KMS-11 (cell line): ENCODE measurements at regions not wholly inside any gene's neighbourhood (a gene's known extent, or its start where the extent isn't known, plus 50 kb on each side); places are given as distances from the start of the nearest gene placed in this dataset.

Experiments
- H2AFZ ChIP-seq: fragments of 200-600 bp; sonication (generic); 2 replicates; pipeline ENCODE4 v1.6.1; 2016; ENCODE audit warnings: antibody characterized with exemption, mixed run types, low read depth
- H3K27ac ChIP-seq: fragments of 200-600 bp; sonication (generic); 2 replicates; pipeline ENCODE4 v1.6.1; 2016; ENCODE audit warnings: mild to moderate bottlenecking, mixed run types
- H3K27me3 ChIP-seq: fragments of 200-600 bp; sonication (generic); 2 replicates; pipeline ENCODE4 v1.6.1; 2017; ENCODE audit warnings: mild to moderate bottlenecking, low read depth, mixed run types, moderate library complexity; ENCODE audit not compliant: insufficient read depth
- H3K36me3 ChIP-seq: fragments of 200-600 bp; sonication (generic); 2 replicates; pipeline ENCODE4 v1.6.1; 2017; ENCODE audit warnings: mild to moderate bottlenecking, mixed run types; ENCODE audit not compliant: insufficient read depth
- H3K4me1 ChIP-seq: fragments of 200-600 bp; sonication (generic); 2 replicates; pipeline ENCODE4 v1.6.1; 2016; ENCODE audit warnings: mild to moderate bottlenecking, low read depth, mixed run types; ENCODE audit not compliant: poor library complexity, severe bottlenecking
- H3K4me2 ChIP-seq: fragments of 200-600 bp; sonication (generic); 2 replicates; pipeline ENCODE4 v1.7.0; 2016; ENCODE audit warnings: mild to moderate bottlenecking, mixed run types
- H3K4me3 ChIP-seq: fragments of 200-600 bp; sonication (generic); IDR thresholded peaks from 2 replicates; pipeline ENCODE4 v1.6.1; 2017; ENCODE audit warnings: low read depth, low read length, mixed read lengths; ENCODE audit not compliant: insufficient read depth
- H3K79me2 ChIP-seq: fragments of 200-600 bp; sonication (generic); 2 replicates; pipeline ENCODE4 v1.6.1; 2016; ENCODE audit warnings: low read depth, mixed run types; ENCODE audit not compliant: insufficient read depth
- H3K9ac ChIP-seq: fragments of 200-600 bp; sonication (generic); 2 replicates; pipeline ENCODE4 v1.6.1; 2016; ENCODE audit warnings: mild to moderate bottlenecking, mixed run types
- H4K20me1 ChIP-seq: fragments of 200-600 bp; sonication (generic); 2 replicates; pipeline ENCODE4 v1.6.1; 2016; ENCODE audit warnings: mild to moderate bottlenecking, mixed run types; ENCODE audit not compliant: insufficient read depth
- TF ChIP-seq, protein P1 (sequence below): fragments of 200-600 bp; sonication (generic); conservative IDR thresholded peaks from 2 replicates; pipeline ENCODE4 v1.6.1; 2017; ENCODE audit warnings: low read depth, mild to moderate bottlenecking, antibody characterized with exemption, low read length, moderate library complexity, mixed read lengths

- H2AFZ ChIP-seq: no peak overlapping the region
- H3K36me3 ChIP-seq: no peaks in the 10 kb centered on the region
- H3K27ac ChIP-seq: no peak overlapping the region
- no peak overlapping the region for H3K4me2 ChIP-seq
- no peak overlapping the region for H3K4me3 ChIP-seq
- H3K4me1 ChIP-seq: no peaks in the 10 kb centered on the region
- no peaks in the 10 kb centered on the region for H4K20me1 ChIP-seq
- TF ChIP-seq, protein P1, sequence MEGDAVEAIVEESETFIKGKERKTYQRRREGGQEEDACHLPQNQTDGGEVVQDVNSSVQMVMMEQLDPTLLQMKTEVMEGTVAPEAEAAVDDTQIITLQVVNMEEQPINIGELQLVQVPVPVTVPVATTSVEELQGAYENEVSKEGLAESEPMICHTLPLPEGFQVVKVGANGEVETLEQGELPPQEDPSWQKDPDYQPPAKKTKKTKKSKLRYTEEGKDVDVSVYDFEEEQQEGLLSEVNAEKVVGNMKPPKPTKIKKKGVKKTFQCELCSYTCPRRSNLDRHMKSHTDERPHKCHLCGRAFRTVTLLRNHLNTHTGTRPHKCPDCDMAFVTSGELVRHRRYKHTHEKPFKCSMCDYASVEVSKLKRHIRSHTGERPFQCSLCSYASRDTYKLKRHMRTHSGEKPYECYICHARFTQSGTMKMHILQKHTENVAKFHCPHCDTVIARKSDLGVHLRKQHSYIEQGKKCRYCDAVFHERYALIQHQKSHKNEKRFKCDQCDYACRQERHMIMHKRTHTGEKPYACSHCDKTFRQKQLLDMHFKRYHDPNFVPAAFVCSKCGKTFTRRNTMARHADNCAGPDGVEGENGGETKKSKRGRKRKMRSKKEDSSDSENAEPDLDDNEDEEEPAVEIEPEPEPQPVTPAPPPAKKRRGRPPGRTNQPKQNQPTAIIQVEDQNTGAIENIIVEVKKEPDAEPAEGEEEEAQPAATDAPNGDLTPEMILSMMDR: no peak
- H3K9ac ChIP-seq: no peak overlapping the region
- no peaks in the 10 kb centered on the region for H3K79me2 ChIP-seq
- H3K27me3 ChIP-seq: no peaks in the 10 kb centered on the region
Measured at GRCh38 chr3:20692675-20693074, 506.7 kb upstream of the SGO1 start.

DNA sequence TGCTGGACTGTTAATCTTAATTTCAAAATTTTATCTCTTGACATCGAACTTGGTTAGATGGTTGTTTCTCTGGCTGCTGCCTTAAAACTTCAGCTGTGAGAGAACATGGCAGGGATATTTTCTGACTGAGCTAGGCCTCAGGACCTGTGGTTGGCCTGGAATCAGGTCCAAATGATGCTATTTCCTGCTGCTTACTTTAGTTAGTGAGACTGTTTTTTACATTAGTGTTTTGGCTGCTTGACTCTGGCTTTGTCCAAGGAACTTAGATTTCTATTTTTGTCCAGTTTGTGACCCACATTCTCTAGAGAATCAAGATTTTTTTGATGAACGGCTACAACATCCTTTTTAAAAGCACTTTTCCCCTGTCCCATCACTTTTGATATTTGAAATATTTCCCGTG is 497.9 kb upstream of the SGO1 start:
- H3K36me3 ChIP-seq: no peaks in the 10 kb centered on the region
- no peaks in the 10 kb centered on the region for H3K27me3 ChIP-seq
- H3K79me2 ChIP-seq: no peaks in the 10 kb centered on the region
- H3K4me3 ChIP-seq: no peak overlapping the region
- H3K27ac ChIP-seq: no peak overlapping the region
- H3K9ac ChIP-seq: no peak overlapping the region
- H4K20me1 ChIP-seq: no peaks in the 10 kb centered on the region
- H3K4me1 ChIP-seq: no peaks in the 10 kb centered on the region
- no peak overlapping the region for H3K4me2 ChIP-seq
- TF ChIP-seq, protein P1: no peak
- no peak overlapping the region for H2AFZ ChIP-seq

DNA sequence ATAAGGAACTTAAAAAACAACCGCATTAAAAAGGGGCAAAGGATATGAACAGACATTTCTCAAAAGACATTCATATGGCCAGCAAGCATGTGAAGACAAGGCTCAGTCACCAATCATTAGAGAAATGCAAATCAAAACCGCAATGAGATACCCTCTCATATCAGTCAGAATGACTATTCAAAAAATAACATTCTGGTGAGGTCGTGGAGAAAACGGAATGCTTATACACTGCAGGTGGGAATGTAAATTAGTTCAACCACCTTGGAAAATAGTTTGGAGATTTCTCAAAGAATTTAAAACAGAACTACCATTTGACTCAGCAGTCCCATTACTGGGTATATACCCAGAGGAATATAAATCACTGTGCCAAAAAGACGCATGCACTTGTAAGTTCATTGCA is 496.6 kb upstream of the SGO1 start:
- Histone ChIP-seq H3K79me2 (no peaks in the 10 kb centered on the region), H3K27ac (no peak overlapping the region), H3K27me3 (no peaks in the 10 kb centered on the region), H3K4me3 (no peak overlapping the region), H3K36me3 (no peaks in the 10 kb centered on the region), H2AFZ (no peak overlapping the region), H3K4me1 (no peaks in the 10 kb centered on the region), H3K9ac (no peak overlapping the region), H3K4me2 (no peak overlapping the region), H4K20me1 (no peaks in the 10 kb centered on the region)
- TF ChIP-seq, protein P1: no peak

DNA sequence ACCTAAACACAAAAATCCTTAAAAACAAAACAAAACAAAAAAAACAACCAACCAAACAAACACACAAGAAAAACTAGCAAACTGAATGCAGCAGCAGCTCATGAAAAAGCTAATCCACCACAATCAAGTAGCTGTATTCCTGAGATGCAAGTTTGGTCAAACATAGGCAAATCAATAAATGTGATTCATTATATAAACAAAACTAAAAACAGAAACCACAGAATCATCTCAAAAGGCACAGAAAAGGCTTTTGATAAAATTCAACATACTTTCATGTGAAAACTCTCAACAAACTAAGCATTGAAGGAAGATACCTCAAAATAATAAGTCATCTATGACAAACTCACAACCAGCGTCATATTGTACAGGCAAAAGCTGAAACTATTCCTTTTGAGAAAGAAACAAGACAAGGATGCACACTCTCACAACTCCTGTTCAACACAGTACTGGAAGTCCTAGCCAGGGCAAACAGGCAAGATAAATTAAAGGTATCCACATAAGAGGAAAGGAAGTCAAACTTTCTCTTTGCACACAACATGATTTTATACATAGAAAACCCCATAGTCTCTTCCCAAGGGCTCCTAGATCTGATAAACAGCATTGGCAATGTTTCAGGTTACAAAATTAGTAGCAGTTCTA is 495.1 kb upstream of the SGO1 start:
- H3K4me1 ChIP-seq: no peaks in the 10 kb centered on the region
- no peak overlapping the region for H3K9ac ChIP-seq
- no peaks in the 10 kb centered on the region for H3K79me2 ChIP-seq
- no peaks in the 10 kb centered on the region for H3K36me3 ChIP-seq
- no peak overlapping the region for H3K4me3 ChIP-seq
- no peak overlapping the region for H3K27ac ChIP-seq
- H2AFZ ChIP-seq: no peak overlapping the region
- TF ChIP-seq, protein P1: no peak
- H4K20me1 ChIP-seq: no peaks in the 10 kb centered on the region
- H3K4me2 ChIP-seq: no peak overlapping the region
- no peaks in the 10 kb centered on the region for H3K27me3 ChIP-seq
